COLO829 (cell line): ENCODE measurements at regions not wholly inside any gene's neighbourhood (a gene's known extent, or its start where the extent isn't known, plus 50 kb on each side); places are given as distances from the start of the nearest gene placed in this dataset.
A peak's percentile ranks its signal among the peaks of the same experiment; 100 is the strongest.

Source experiments
- DNase-seq: peaks from one replicate; pipeline ENCODE4 v3.0.0; 2012; ENCODE audit warnings: low spot score

GRCh38 chr10:3539696-3540383, 245.2 kb downstream of the KLF6 start:
- DNase-seq, result no peak

DNA sequence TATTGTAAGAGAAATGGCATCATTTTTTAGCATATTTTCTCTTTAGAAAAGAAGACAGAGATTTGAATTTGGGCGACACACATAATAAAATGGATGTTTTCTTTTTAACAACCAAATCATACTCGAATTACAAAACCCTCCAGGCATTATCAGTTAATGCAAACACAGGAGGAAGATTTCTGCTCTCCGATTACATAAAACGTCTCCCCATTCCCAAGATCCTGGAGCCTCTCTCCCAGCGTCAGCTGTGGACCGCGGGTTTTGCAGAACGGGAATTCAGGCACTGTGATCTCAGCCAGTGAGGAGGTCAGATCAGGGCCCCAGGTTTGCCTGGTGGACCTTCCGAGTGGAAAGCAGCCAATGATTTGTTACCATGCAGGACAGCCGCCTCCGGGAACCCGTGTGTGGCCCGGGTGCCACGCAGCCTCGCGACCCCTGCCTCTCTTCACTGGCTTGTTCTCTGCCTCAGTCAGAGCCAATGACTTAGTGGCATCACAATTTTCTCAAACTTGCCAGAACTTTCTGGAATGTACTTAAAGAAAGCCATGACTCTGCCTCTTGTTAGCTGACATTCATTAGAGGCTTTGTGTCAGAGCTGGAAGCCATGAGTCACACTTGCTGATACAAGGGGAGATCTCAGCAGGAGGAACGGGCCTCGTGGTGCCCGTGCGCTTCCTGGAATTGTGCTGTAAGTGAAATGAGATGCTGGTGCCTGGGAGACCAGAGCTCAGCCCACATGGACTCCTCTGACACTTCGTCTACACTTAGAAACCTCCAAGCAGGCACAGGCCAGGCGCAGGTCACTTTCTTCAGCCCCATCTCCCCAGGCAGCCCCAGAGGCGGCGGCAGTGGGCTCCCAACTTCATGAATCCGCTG, 246.1 kb downstream of the KLF6 start:
- peak; percentile 63 for DNase-seq

DNA sequence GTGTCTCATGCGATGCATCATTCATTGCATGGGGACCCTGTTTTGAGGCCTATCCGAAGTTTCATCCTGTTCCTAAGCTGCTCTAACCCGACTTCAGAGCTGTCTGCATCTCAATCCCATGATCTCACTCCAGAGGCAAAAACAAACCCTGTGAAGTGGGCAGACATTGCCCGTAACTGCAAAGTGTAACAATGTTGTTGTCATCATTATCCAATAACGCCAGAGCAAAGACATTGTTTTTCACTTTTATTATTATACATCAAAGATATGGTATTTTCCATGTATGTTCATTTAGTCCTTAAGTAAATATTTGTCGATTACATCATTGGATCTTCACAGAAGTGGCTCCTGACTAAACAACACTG, 246.7 kb downstream of the KLF6 start:
- DNase-seq, result no peak

DNA sequence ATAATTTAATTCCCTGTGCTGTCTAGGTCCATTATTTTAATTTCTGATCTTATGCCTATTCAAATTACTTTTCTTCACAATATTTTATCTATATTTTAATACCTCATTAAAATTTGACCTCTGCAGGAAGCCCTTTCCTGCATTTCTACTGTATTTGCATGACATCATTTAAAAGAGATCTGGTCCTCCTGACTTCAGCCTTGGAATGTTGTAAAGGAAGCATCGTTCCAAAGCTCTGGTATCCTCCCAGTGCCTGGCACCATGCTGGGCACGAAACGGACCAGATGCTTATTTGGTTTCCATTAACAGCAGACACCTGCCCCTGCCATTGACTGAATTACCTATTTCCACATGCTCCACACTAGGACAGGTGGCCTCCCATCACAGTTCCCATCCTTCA, 247.5 kb downstream of the KLF6 start:
- no peak for DNase-seq

DNA sequence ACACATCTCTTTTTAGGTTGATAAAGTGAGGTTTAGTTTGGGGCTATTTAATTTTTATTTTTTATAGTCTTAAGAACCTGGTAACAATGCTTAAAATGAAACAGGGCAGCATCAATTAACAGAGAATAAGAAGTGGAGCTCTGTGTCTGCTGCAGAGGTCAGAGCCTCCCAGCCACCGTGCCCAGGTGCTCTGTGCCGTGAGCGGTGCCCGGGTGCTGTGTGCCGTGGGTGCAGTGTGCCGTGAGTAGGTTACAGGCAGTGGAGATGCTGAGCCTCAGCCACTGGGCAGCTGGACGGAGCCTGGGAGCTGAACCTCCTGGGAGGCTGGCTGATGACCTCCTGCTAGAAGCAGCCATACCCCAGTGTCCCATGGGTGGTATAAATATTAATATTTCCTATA, 250.0 kb downstream of the KLF6 start:
- no peak for DNase-seq

- DNase-seq, result no peak
Measured at GRCh38 chr10:3534433-3534832, 250.6 kb downstream of the KLF6 start.

DNA sequence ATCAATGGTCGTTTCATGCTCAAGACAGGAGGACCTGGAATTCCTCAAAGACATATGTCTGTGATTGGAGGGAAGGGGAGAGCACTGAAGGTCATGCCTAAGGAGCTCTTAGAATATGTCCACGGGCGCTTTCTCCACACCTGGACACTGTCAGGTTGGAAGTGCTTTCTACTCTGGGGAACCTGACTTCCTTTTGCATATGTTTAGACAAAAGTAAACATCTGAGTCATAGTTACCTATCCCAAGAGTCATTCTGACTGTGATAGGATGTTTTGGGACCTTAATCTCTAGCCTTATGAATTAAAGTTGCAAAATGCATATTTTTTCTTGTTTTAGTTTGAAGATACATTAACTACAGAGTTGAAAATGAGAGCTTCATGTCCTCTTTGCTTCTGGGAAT, 251.7 kb downstream of the KLF6 start:
- no peak for DNase-seq

DNA sequence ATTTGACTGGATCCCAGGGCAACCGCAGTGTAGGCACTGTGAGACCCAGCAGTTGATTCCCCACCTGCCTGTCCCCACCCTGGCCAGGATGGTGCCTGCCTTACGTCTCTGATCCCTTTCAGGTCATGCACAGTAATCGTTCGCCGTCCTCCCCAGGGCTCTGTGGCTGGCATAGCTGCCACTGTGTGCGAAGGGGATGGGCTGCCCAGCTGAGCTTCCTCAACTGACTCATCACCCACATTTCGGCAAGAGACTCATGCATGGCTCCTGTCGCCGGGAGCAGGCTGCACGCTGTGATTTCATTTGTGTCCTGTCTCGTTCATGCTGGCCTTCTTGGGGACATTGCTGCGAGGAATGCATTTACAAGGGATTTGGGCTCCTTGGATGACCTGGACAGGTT, 252.4 kb downstream of the KLF6 start:
- no peak for DNase-seq

- DNase-seq, result no peak
Measured at GRCh38 chr10:3531670-3532069, 253.3 kb downstream of the KLF6 start.

- no peak for DNase-seq
Measured at GRCh38 chr10:3530783-3531645, 254.0 kb downstream of the KLF6 start.

- no peak for DNase-seq
Measured at GRCh38 chr10:3530346-3530745, 254.7 kb downstream of the KLF6 start.

- no peak for DNase-seq
Measured at GRCh38 chr10:3529691-3530090, 255.3 kb downstream of the KLF6 start.

DNA sequence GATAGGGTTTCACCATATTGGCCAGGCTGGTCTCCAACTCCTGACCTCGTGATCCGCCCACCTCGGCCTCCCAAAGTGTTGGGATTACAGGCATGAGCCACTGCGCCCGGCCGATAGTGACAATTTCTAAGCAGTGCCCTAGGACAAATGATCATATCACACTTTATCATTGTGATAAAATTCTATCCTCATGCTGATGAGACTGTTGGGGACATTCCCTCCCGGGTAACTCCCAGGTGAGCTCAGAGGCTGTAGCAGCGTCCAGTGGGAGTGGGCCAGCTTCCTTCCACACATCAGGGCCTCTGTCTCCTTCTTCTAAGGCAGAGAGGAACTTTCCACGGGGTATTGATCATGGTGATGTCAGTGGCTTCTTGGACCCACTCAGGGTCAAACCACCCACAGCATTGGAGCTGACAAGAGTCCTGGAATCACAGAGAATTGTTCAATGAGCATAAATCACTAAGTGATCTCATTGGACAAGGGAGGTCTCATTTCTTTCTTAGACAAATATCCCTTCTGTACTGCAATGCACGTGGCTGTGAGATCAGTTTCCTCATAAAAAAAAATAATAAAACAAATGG, 256.1 kb downstream of the KLF6 start:
- DNase-seq, result no peak

GRCh38 chr10:3528271-3528670, 256.7 kb downstream of the KLF6 start:
- DNase-seq, result no peak

- DNase-seq, result no peak
Measured at GRCh38 chr10:3527869-3528268, 257.1 kb downstream of the KLF6 start.

DNA sequence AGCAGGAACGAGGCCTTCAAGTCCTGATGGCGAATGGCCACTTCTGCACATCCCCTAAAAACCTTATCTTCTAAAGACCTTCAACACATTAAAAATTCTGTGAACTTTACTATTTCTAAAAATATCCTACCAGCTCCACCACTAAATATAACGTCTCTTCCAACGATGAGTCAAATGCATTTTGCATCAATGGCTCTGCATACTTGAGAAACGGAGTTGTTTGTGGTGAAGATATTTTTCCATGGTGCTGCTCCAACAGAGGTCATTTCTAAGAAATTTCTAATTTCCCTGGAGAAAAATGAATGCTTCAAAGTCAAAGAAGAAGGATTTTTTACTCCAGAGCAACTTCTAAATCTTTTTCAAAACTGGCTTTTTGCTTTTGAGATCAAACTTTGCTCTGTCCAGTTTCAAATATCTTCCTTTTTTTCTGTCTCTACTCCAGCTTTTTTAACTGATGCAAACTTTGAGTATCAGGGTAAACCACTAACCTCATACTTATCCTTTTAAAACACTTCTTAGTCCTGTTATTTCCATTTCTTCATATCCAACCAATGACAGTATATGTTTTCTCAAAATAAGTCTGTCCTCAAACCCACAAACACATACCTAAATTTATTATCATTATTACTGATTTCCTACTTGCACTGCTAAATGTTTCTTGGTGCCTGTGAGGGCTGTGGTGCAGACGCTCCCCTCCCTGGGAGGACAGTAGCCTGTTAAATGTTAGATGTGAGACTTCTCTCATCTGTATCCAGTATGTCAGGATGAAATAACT, 258.1 kb downstream of the KLF6 start:
- DNase-seq, result no peak

DNA sequence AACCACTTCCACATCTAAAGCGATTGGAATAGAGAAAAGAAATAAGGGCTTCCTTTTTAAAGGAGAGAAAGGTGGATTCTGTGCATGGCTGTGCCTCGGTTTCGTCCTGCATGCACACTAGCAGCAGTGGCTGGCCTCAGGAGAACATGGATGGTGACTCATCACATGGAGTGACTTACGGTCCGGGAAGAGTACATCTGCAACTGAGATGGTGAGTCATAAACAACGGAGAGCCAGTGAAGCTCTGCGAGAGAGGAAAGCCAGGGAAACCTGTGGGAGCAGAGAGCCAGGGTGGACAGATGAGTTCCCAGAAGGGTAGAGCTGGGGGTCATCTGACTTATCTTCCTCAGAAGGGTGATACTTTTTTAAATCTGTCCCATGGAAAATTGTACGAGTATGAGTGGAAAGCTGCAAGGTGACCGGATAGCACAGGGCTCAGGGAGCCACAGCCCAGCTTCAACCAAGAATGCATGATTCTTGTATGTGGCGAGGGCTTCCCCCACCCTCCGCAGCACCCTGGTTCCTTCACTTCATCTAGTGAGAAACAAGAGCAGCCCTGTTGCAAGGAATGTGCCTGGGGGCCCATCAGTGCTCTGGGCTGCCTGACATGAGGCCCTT, 259.1 kb downstream of the KLF6 start:
- peak; percentile 84 for DNase-seq

DNA sequence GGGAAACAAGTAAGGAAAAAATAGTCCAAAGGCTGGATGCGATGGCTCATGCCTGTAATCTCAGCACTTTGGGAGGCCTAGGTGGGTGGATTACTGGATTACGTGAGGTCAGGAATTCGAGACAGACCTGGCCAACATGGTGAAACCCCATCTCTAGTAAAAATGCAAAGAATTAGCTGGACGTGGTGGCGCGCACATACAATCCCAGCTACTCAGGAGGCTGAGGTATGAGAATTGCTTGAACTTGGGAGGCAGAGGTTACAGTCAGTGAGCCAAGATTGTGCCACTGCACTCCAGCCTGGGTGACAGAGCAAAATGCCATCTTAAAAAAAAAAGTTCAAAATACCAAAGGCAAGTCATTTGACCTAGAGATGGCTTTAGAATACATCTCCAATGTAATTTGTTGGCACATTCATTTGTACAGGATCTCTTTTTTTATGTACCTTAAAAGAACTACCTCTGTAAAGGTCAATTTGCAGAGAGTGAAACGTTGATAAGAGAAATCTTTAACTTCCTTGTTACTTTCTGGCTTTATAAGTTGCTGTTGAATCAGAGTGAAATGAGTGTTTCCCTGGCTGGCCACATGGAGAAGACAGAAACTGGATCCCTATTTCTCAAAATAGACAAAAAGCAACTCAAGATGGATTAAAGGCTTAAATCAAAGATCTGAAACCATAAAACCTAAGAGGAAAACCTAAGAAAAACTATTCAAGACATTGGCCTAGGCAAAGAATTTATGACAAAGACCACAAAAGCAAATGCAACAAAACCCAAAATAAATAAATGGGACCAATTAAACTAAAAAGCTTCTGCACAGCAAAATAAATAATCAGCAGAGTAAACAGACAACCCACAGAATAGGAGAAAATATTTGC, 260.7 kb downstream of the KLF6 start:
- DNase-seq, result no peak

GRCh38 chr10:3523309-3524050, 261.5 kb downstream of the KLF6 start:
- DNase-seq, result no peak

GRCh38 chr10:3516923-3517255, 268.1 kb downstream of the KLF6 start:
- no peak for DNase-seq
